NOMO-1 treated with dmso at 0.1 percent for 144 hours (cell line): ENCODE measurements at regions not wholly inside any gene's neighbourhood (a gene's known extent, or its start where the extent isn't known, plus 50 kb on each side); places are given as distances from the start of the nearest gene placed in this dataset.

Source experiments
- DNase-seq: peaks from one replicate; lab custom pipeline; 2025; ENCODE audit not compliant: unreplicated experiment; lab: John Stamatoyannopoulos, UW

- no peak for DNase-seq
Measured at GRCh38 chr10:129328546-129328945, 138.5 kb upstream of the MGMT start.

GRCh38 chr10:129329385-129330055 lies 137.5 kb upstream of the MGMT start:
- no peak for DNase-seq

DNA sequence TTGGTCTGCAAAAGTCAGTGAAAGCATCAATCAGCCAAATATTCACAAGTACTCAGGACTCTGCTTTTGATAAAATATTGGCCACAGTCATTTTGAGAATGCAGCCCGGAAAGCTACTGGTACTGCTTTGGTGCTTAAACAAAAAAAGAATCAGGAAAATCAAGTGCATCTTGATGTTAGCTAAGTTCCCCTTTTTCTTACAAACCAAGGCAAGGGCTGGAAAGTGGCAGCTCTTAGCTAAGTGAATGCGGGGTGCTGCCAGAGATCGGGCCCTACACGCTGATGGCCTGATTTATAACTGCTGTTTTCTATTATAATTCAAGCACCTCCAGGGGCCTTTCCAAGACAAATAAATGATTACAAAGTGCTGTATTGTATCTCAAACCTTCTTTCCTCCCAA lies 136.8 kb upstream of the MGMT start:
- DNase-seq, result no peak

DNA sequence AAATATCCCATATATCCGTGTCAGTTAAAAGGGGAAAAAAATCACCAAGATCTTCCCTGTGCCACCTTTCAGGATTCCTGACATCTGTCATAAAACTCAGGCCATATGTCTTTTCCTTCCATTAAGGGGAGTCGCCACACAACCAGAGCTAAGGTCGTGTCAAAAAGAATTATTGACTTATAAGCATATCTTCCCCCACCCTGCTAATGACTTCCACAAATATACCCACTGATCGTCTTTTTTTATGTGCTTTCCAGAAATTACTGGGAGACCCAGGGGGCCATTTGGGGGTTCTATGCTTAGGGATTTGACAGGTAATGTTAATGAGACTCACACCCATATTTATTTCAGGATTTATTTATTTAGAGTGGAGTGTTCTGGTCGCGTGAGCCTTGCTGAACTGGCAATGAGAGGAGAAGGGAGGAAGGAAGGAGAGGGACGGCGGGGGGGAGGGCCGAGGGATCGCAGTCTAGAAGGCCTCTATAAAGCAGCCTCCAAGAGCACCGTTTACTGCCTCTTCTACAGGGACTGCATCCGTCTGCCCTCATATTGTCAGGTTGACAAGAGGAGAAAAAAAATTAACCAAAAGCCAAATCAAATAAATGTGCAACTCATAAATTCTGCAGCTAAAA lies 135.7 kb upstream of the MGMT start:
- no peak for DNase-seq

DNA sequence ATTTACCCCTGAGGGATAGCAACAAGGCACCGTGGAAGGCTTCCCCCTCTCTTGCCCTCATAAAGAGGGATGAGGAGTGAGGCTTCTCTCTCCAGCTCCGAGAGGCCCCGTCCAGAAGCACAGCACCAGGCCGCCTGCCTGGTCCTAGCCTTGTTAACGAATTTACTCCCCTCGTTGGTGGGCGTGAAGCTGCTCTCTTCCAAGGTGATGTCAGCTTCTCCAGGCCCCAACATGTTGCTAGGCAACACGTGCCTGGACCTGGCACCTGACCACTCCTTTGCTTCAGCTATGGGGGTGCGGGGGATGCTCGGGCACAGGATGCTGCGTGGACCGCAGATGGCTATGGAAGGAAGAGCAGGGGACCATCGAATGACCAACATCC lies 135.2 kb upstream of the MGMT start:
- no peak for DNase-seq

DNA sequence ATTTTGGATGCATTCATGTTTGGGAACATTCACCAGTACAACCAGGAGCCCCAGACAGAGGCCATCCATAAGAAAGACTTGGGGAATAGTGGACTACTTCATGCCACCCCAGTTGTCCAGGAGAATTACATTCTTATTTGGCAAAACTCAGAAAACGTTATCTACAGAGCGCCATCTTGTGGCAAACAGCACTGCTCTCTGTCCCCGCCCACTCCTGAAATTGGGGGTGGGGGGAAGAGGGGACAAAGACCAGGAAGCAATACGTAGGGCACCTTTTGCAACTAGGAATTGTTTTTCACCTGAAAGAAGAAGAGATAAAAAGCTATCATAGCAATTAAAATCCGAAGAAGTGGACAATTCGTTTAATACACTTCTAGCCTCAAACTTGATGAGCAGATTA lies 134.6 kb upstream of the MGMT start:
- DNase-seq, result no peak

DNA sequence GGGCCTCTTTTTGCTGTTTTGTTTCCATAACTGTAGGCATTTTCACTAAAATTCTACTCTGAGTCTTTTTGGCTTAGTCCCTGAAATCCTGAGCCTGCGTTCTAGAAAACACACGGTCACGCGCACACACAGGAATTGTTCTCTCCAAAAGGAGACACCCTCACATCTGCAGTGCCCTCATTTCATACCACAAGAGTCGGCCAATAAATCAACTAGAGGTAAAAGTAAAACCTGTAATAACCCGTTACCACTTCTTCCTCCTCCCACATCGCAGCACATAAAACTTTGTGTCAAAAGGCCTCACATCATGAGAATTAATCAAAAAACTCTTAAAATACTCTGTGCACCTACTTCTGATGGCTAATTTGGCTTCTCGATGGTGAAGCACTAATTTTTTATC lies 133.3 kb upstream of the MGMT start:
- DNase-seq, result no peak

GRCh38 chr10:129334266-129334665 lies 132.8 kb upstream of the MGMT start:
- no peak for DNase-seq

DNA sequence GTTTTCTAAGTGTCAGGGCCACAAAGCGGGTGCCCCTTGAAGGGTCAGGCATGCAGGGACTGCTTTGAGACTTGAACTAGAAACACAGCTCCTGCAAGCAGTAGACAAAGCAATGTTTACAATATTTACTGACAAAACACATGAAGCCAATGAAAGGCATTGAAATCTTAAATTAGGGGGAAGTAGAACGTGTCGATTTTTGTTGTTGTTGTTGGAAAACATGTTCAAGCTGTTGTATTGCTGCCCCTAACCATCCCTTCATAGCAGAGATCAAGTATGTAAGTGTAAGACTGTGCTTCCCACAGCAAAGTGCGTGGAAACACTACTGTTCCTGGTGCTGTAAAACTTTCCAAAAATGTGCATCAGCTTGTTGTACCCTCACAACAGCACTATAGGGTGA lies 131.6 kb upstream of the MGMT start:
- DNase-seq, result no peak

- DNase-seq, result no peak
Measured at GRCh38 chr10:129335942-129336341, 131.1 kb upstream of the MGMT start.

DNA sequence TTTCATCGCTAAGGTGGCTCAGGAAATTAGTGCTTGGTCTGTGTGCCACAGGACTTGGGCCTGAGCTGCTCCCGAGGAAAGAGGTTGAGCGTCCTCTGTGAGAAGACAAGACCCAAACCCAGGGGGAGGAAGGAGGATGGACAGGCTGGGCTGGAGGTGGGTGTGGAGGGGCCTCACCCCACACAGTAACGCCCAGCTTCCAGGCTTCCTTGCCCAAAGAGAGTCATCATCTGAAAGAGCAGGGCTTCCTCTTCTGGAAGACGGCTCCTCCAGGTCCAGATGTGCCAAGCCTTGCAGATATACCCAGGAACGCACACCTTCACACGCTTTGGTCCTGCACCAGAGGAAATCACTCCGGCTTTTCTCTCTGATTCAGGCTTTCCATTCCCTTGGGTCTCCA lies 127.8 kb upstream of the MGMT start:
- DNase-seq, result no peak

DNA sequence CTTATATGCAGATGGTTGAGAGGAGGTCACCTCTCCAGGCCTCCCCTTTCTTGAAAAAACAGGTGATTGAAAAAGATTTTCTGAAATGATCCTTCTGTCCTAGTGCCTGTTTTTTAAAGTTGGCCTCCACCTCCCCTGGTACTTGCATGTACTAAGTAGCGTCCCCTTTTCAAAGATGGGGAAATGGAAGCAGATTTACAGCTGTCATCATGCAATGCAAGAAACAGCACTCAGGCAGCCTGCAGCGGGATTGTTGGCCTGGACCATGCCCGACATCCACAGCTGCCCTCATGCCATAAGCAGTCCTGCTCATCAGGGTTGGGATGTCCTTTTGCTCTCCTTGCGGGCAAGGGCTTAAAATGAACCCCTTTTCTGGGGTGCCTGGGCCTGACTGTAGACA lies 127.2 kb upstream of the MGMT start:
- no peak for DNase-seq

- DNase-seq, result no peak
Measured at GRCh38 chr10:129341087-129341486, 126.0 kb upstream of the MGMT start.

DNA sequence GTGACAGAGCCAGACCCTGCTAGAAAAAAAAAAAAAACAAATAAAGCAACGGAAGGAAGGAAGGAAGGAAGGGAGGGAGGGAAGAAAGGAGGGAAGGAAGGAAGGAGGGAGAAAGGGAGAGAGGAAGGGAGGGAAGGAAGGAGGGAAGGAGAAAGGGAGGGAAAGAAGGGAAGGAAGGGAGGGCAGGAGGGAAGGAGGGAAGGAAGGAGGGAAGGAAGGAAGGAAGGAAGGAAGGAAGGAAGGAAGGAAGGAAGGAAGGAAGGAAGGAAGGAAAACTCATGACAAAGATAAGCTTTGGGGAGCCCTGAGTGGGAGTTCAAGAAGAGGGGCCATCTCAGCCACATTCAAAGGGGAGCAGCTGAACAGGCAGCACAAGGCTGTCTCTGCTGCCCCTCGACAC lies 124.7 kb upstream of the MGMT start:
- no peak for DNase-seq

- DNase-seq, result no peak
Measured at GRCh38 chr10:129343141-129343540, 123.9 kb upstream of the MGMT start.

DNA sequence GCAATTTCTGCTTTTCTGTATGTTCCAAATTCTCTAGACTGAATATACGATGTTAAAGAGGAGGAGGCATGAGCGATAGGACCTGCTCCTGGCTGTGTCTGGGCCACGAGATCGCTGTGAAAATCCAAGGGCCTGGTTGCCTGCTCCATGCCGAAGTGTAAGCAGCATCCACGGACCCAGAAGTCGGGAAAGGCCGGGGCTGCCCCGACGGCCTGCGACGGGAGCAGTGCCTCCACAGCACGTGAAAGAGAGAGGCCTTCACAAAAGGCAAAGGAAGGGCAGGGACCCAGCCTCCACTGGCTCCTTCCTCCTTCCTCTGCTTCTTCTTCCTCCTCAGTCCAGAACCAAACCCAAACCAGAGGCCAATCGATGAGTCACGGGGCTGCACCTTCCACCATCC lies 122.9 kb upstream of the MGMT start:
- DNase-seq, result no peak

DNA sequence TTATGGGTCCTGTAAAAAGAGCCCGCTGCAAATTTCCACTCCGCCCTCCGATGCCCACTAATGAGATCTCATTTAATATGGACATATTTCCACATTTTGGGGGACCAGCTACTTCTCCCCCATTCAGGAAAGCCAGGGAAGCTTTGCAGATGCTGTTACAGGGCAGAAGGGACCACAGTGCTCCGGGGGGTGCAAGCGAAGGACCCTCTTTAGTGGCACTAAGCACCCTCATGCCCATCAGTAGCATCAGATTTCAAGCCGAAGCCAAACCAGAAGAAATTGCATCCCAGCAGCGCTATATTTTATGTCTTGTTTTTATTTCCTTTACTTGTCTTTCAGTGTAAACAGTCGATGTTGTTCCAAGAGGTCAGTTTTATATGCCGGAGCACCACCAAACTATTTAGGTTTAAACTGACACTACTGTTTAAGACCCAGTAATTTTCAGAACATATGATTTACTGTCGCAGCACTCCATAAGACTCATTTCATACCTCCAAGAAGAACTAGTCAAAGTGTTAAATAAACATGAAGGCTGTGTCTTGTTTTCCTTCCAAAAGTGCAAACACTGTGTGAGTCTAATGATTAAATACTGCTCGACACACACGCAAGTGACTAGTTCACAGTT lies 122.2 kb upstream of the MGMT start:
- DNase-seq, result no peak

DNA sequence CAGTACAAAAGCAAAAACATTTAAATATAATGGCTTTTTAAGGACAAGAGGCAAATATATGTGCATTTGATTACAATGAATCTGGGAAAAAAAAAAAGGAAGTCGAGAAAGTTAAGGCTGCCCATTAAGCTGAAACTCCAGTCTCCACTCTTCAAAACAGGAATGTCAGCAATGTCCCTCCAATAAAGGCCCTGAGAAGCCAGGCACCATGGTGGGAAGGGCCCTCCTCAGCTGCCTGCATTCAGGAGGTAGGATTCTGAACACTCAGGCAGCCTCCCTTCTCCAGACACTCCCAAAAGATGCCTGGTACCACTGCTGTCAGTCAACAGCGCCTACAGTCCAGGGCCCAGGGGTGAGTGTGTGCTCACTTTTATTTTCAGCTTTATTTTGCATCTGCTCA lies 121.3 kb upstream of the MGMT start:
- DNase-seq, result no peak

GRCh38 chr10:129350690-129351089 lies 116.4 kb upstream of the MGMT start:
- DNase-seq, result no peak

- DNase-seq, result no peak
Measured at GRCh38 chr10:129353101-129353500, 113.9 kb upstream of the MGMT start.

DNA sequence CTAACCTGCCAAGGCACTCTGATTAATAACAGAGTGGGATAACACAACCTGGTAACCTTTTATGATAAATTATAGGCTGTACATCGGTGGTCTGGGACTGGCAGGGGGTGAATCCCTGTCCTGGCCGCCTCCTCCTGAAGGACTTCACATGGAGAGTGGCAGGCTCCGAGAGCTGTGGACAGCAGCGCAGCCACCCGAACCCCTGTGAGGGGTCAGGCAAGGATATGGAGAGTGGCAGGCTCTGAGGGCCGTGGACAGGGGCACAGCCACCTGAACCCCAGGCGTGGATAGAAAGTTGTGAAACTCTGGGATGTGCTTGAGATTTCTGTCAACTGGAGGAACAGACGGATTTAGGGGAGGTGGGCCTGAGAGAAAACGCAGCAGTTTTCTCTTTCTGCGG lies 107.0 kb upstream of the MGMT start:
- no peak for DNase-seq

DNA sequence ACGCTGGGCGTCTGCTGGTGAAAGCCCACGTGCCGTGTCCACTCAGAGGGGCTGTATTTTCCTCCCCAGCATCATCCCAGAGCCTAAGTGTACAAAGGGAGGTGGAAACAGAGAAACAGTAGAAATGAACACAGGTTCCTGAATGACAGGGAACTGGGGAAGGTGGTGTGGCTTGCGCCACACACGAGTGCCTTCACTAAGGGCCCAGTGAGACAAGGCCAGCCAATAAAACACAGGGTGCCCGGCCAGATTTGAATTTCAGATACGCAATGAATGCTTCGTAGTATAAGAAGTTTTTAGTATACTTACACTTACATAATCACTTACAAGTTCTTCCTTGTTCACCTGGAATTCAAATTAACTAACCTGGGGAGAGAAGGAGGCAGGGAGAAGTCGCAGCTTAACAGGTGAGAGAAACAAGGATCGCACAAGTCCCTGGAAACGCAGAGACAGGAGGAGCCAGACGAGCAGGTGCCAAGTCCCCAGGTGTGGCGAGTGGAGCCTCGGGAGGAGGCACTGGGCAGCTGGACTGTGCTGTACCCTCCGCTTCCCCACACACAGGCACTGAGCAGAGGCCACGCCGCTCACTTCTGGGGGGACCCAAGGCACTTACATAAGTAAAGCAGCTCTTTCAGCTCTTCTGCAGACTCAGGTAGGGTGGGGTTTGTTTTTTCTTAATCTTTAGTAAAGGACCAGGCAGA lies 105.2 kb upstream of the MGMT start:
- no peak for DNase-seq
